GM12878 (cell line): ENCODE measurements at regions not wholly inside any gene's neighbourhood (a gene's known extent, or its start where the extent isn't known, plus 50 kb on each side); places are given as distances from the start of the nearest gene placed in this dataset.

Experiments used
- BHLHE40 ChIP-seq, 2 experiments: fragments of 450-650 bp in 1 of 2; IDR thresholded peaks; 2 replicates each; pipeline ENCODE4 v1.6.1; 2011 to 2017; ENCODE audit warnings: low read depth in 2 of 2, borderline replicate concordance in 1 of 2, improper control_type of control experiment in 1 of 2, low read length in 1 of 2, mild to moderate bottlenecking in 1 of 2
- CREM ChIP-seq: IDR thresholded peaks from 2 replicates; pipeline ENCODE4 v1.6.1; 2014; ENCODE audit warnings: antibody characterized with exemption, low read depth
- FOXK2 ChIP-seq: fragments of 450-650 bp; IDR thresholded peaks from 2 replicates; pipeline ENCODE4 v1.6.1; 2017; ENCODE audit warnings: mild to moderate bottlenecking, moderate library complexity
- FOXM1 ChIP-seq: IDR thresholded peaks from 2 replicates; pipeline ENCODE4 v1.6.1; 2012; ENCODE audit warnings: low read depth, mild to moderate bottlenecking, inconsistent platforms, low read length, moderate library complexity
- GABPA ChIP-seq: IDR thresholded peaks from 2 replicates; pipeline ENCODE4 v1.6.1; 2014; ENCODE audit warnings: antibody characterized with exemption, low read depth, mild to moderate bottlenecking, inconsistent platforms
- JUNB ChIP-seq: IDR thresholded peaks from 2 replicates; pipeline ENCODE4 v1.6.1; 2016; ENCODE audit warnings: antibody characterized with exemption, mild to moderate bottlenecking
- KAT2A ChIP-seq: conservative IDR thresholded peaks from 2 replicates; pipeline ENCODE4 v1.6.1; 2011; ENCODE audit warnings: low read depth, low read length; ENCODE audit not compliant: control insufficient read depth
- MAX ChIP-seq: IDR thresholded peaks from 2 replicates; pipeline ENCODE4 v1.6.1; 2012; ENCODE audit warnings: low read depth, low read length, improper control_type of control experiment
- MEF2A ChIP-seq: IDR thresholded peaks from 2 replicates; pipeline ENCODE4 v1.6.1; 2011; ENCODE audit warnings: low read depth, mild to moderate bottlenecking, low read length, moderate library complexity; ENCODE audit not compliant: insufficient read depth
- MEF2B ChIP-seq: fragments of 450-650 bp; IDR thresholded peaks from 2 replicates; pipeline ENCODE4 v1.6.1; 2018; ENCODE audit warnings: mild to moderate bottlenecking, moderate library complexity; ENCODE audit not compliant: partially characterized antibody, poor library complexity, severe bottlenecking
- MXI1 ChIP-seq: fragments of 150-350 bp; IDR thresholded peaks from 2 replicates; pipeline ENCODE4 v1.6.1; 2011; ENCODE audit warnings: low read depth, mild to moderate bottlenecking, inconsistent platforms, low read length, improper control_type of control experiment
- NBN ChIP-seq: fragments of 450-650 bp; IDR thresholded peaks from 2 replicates; pipeline ENCODE4 v1.6.1; 2016
- NR2F1 ChIP-seq: fragments of 450-650 bp; conservative IDR thresholded peaks from 2 replicates; pipeline ENCODE4 v1.6.1; 2017; ENCODE audit warnings: mild to moderate bottlenecking
- PML ChIP-seq: IDR thresholded peaks from 2 replicates; pipeline ENCODE4 v1.6.1; 2012; ENCODE audit warnings: low read length, inconsistent platforms
- POU2F2 ChIP-seq: IDR thresholded peaks from 3 replicates; pipeline ENCODE4 v1.6.1; 2011; ENCODE audit warnings: low read depth, mild to moderate bottlenecking, low read length, borderline replicate concordance
- RB1 ChIP-seq: fragments of 450-650 bp; formaldehyde crosslinking; IDR thresholded peaks from 2 replicates; pipeline ENCODE4 v1.6.1; 2017; ENCODE audit warnings: mild to moderate bottlenecking, borderline replicate concordance
- RBBP5 ChIP-seq: fragments of 200-600 bp; sonication (generic); conservative IDR thresholded peaks from 2 replicates; pipeline ENCODE4 v1.6.1; 2016
- RELA ChIP-seq: fragments of 450-650 bp; IDR thresholded peaks from 2 replicates; pipeline ENCODE4 v1.8.0; 2014; ENCODE audit warnings: borderline replicate concordance; ENCODE audit not compliant: partially characterized antibody
- SMAD1 ChIP-seq: fragments of 450-650 bp; IDR thresholded peaks from 2 replicates; pipeline ENCODE4 v1.6.1; 2018; ENCODE audit warnings: mild to moderate bottlenecking, low read depth; ENCODE audit not compliant: partially characterized antibody
- SMAD5 ChIP-seq: IDR thresholded peaks from 2 replicates; pipeline ENCODE4 v1.6.1; 2016; ENCODE audit warnings: antibody characterized with exemption, low read depth
- SP1 ChIP-seq: IDR thresholded peaks from one replicate; pipeline ENCODE4 v1.6.1; 2011; ENCODE audit warnings: low read depth, low read length
- SREBF1 ChIP-seq: IDR thresholded peaks from 2 replicates; pipeline ENCODE4 v1.6.1; 2012; ENCODE audit warnings: mild to moderate bottlenecking, low read length
- SUZ12 ChIP-seq: fragments of 200-600 bp; sonication (generic); IDR thresholded peaks from one replicate; pipeline ENCODE4 v1.6.1; 2018; ENCODE audit warnings: antibody characterized with exemption, mild to moderate bottlenecking; ENCODE audit not compliant: unreplicated experiment
- TARDBP ChIP-seq: IDR thresholded peaks from 2 replicates; pipeline ENCODE4 v1.6.1; 2016; ENCODE audit warnings: borderline replicate concordance
- TCF3 ChIP-seq: IDR thresholded peaks from 2 replicates; pipeline ENCODE4 v1.6.1; 2012; ENCODE audit warnings: low read depth, mild to moderate bottlenecking, low read length, borderline replicate concordance; ENCODE audit not compliant: insufficient read depth
- USF1 ChIP-seq: IDR thresholded peaks from 2 replicates; pipeline ENCODE4 v1.6.1; 2011; ENCODE audit warnings: borderline replicate concordance, low read depth, mild to moderate bottlenecking, moderate library complexity, mixed read lengths, low read length; ENCODE audit not compliant: insufficient read depth; ENCODE audit errors: extremely low read length
- ZNF207 ChIP-seq: fragments of 450-650 bp; IDR thresholded peaks from 2 replicates; pipeline ENCODE4 v1.6.1; 2014; ENCODE audit warnings: antibody characterized with exemption, mild to moderate bottlenecking, borderline replicate concordance
- ZNF687 ChIP-seq: fragments of 450-650 bp; IDR thresholded peaks from 2 replicates; pipeline ENCODE4 v1.6.1; 2017; ENCODE audit warnings: mild to moderate bottlenecking, moderate library complexity
- ZSCAN29 ChIP-seq: fragments of 450-650 bp; IDR thresholded peaks from 2 replicates; pipeline ENCODE4 v1.6.1; 2017; ENCODE audit warnings: mild to moderate bottlenecking, moderate library complexity

- TF ChIP-seq BHLHE40 (IDR thresholded peaks at IDR 0.05; ENCODE audit: borderline replicate concordance in 1 of 2, low read depth in 2 of 2, low read length in 1 of 2) (no peak), RELA (no peak), PML (peak; percentile 67; the same call in 1 of the 2 replicates), SMAD1 (no peak), ZNF207 (0 out of 2 replicates have a peak, but pooled peaks have one; percentile 1), KAT2A (no peak), TCF3 (no peak), MAX (no peak), NBN (no peak), CREM (no peak), NR2F1 (no peak), POU2F2 (no peak), SREBF1 (no peak), RBBP5 (no peak), FOXM1 (peak; percentile 20), TARDBP (no peak), MXI1 (no peak), FOXK2 (no peak), RB1 (no peak), ZSCAN29 (no peak), GABPA (no peak), ZNF687 (peak; percentile 5; the same call in 1 of the 2 replicates), SUZ12 (no peak), MEF2A (no peak), SMAD5 (0 out of 2 replicates have a peak, but pooled peaks have one; percentile 73), SP1 (no peak), USF1 (no peak), JUNB (no peak), MEF2B (peak; percentile 20)
Observed at GRCh38 chr6:156687789-156688619, 89.2 kb upstream of the ARID1B start (continued).
